Liver (tissue), 8 donors: ENCODE measurements at regions not wholly inside any gene's neighbourhood (a gene's known extent, or its start where the extent isn't known, plus 50 kb on each side); places are given as distances from the start of the nearest gene placed in this dataset.

Experiments used
- DNase-seq: peaks from one replicate; pipeline ENCODE4 v3.0.0-alpha.2; 2017; ENCODE audit warnings: low spot score
- H3K27ac ChIP-seq, 2 donors: one replicate each; pipeline ENCODE4 v1.7.0; 2013; ENCODE audit warnings: inconsistent platforms in 2 of 2, low read length in 2 of 2, control low read depth in 1 of 2, low read depth in 1 of 2, mild to moderate bottlenecking in 1 of 2
- H3K27me3 ChIP-seq, 4 donors: one replicate each; pipeline versions ENCODE4 v1.6.1 to v1.7.0; 2013; ENCODE audit warnings: low read length in 3 of 4, inconsistent platforms in 1 of 4, mild to moderate bottlenecking in 1 of 4, moderate library complexity in 1 of 4; ENCODE audit not compliant: control insufficient read depth in 4 of 4, insufficient read depth in 4 of 4
- H3K36me3 ChIP-seq, 4 donors: one replicate each; pipeline versions ENCODE4 v1.6.1 to v1.7.0; 2013; ENCODE audit warnings: low read length in 3 of 4, mild to moderate bottlenecking in 3 of 4, low read depth in 1 of 4, moderate library complexity in 1 of 4; ENCODE audit not compliant: control insufficient read depth in 4 of 4, insufficient read depth in 3 of 4
- H3K4me1 ChIP-seq, 4 donors: one replicate each; pipeline versions ENCODE4 v1.6.1 to v1.7.0; 2013; ENCODE audit warnings: low read length in 3 of 4, mild to moderate bottlenecking in 3 of 4, moderate library complexity in 1 of 4; ENCODE audit not compliant: control insufficient read depth in 4 of 4, insufficient read depth in 4 of 4
- H3K4me3 ChIP-seq, 3 donors: one replicate each; pipeline versions ENCODE4 v1.6.1 to v1.7.0; 2013; ENCODE audit warnings: low read length in 3 of 3, control low read depth in 1 of 3, low read depth in 1 of 3, mild to moderate bottlenecking in 1 of 3
- H3K9ac ChIP-seq, 2 donors: one replicate each; pipeline ENCODE4 v1.7.0; 2013; ENCODE audit warnings: low read length in 2 of 2, mild to moderate bottlenecking in 2 of 2, moderate library complexity in 2 of 2, control low read depth in 1 of 2, low read depth in 1 of 2
- H3K9me3 ChIP-seq, 4 donors: one replicate each; pipeline versions ENCODE4 v1.6.1 to v1.7.0; 2013; ENCODE audit warnings: low read length in 3 of 4; ENCODE audit not compliant: control insufficient read depth in 4 of 4
- CTCF ChIP-seq: fragments of 150-350 bp; IDR thresholded peaks from 2 replicates; pipeline ENCODE4 v1.5.1; 2017; ENCODE audit warnings: improper control_type of control experiment, low read depth, low read length; ENCODE audit not compliant: missing input control
- EGR1 ChIP-seq, 2 donors: IDR thresholded peaks; 2 replicates each; pipeline ENCODE4 v1.6.1; 2016 to 2018; ENCODE audit warnings: antibody characterized with exemption in 2 of 2, low read depth in 2 of 2
- FOXA1 ChIP-seq: IDR thresholded peaks from 2 replicates; pipeline ENCODE4 v1.6.1; 2016; ENCODE audit warnings: antibody characterized with exemption
- FOXA2 ChIP-seq: IDR thresholded peaks from 2 replicates; pipeline ENCODE4 v1.6.1; 2016; ENCODE audit warnings: antibody characterized with exemption
- GABPA ChIP-seq, 2 donors: IDR thresholded peaks in 1 of 2; conservative IDR thresholded peaks in 1 of 2; 2 replicates each; pipeline ENCODE4 v1.6.1; 2016; ENCODE audit warnings: antibody characterized with exemption in 2 of 2, mild to moderate bottlenecking in 1 of 2, moderate library complexity in 1 of 2
- HNF4A ChIP-seq, 2 donors: conservative IDR thresholded peaks; 2 replicates each; pipeline ENCODE4 v1.6.1; 2016; ENCODE audit warnings: antibody characterized with exemption in 2 of 2, mild to moderate bottlenecking in 2 of 2
- HNF4G ChIP-seq: IDR thresholded peaks from 2 replicates; pipeline ENCODE4 v1.6.1; 2016; ENCODE audit warnings: antibody characterized with exemption
- JUND ChIP-seq, 2 donors: IDR thresholded peaks; 2 replicates each; pipeline ENCODE4 v1.6.1; 2016; ENCODE audit warnings: antibody characterized with exemption in 2 of 2
- MAX ChIP-seq: IDR thresholded peaks from 2 replicates; pipeline ENCODE4 v1.6.1; 2016; ENCODE audit warnings: antibody characterized with exemption
- NR2F2 ChIP-seq: IDR thresholded peaks from 2 replicates; pipeline ENCODE4 v1.6.1; 2016; ENCODE audit warnings: antibody characterized with exemption
- RAD21 ChIP-seq, 2 donors: IDR thresholded peaks; 2 replicates each; pipeline ENCODE4 v1.6.1; 2016; ENCODE audit warnings: antibody characterized with exemption in 2 of 2, mild to moderate bottlenecking in 2 of 2
- RXRA ChIP-seq, 2 donors: IDR thresholded peaks; 2 replicates each; pipeline ENCODE4 v1.6.1; 2017 to 2018; ENCODE audit warnings: antibody characterized with exemption in 2 of 2, mild to moderate bottlenecking in 1 of 2
- SP1 ChIP-seq: IDR thresholded peaks from 2 replicates; pipeline ENCODE4 v1.6.1; 2018; ENCODE audit warnings: antibody characterized with exemption, mild to moderate bottlenecking
- TAF1 ChIP-seq: conservative IDR thresholded peaks from 2 replicates; pipeline ENCODE4 v1.6.1; 2016; ENCODE audit warnings: antibody characterized with exemption, mild to moderate bottlenecking
- YY1 ChIP-seq: IDR thresholded peaks from 2 replicates; pipeline ENCODE4 v1.6.1; 2016; ENCODE audit warnings: antibody characterized with exemption, mild to moderate bottlenecking
- ZBTB33 ChIP-seq: IDR thresholded peaks from 2 replicates; pipeline ENCODE4 v1.6.1; 2016; ENCODE audit warnings: antibody characterized with exemption
- WGBS: extraction: QIAGEN DNeasy Blood & Tissue Kit; methylation state at CpG from one replicate; pipeline ENCODE4 v1.1.7; 2013; 5-methylcytosine and 5-hydroxymethylcytosine counted together
- TF ChIP-seq, protein P1 (sequence below): IDR thresholded peaks from 2 replicates; pipeline ENCODE4 v1.6.1; 2016; ENCODE audit warnings: antibody characterized with exemption
- TF ChIP-seq, protein P2 (sequence below): IDR thresholded peaks from 2 replicates; pipeline ENCODE4 v1.6.1; 2016; ENCODE audit warnings: antibody characterized with exemption, mild to moderate bottlenecking
- donor health status: healthy.
- donor health status: healthy.
- donor health status: healthy.
- donor health status: healthy.
- donor health status: healthy.

DNA sequence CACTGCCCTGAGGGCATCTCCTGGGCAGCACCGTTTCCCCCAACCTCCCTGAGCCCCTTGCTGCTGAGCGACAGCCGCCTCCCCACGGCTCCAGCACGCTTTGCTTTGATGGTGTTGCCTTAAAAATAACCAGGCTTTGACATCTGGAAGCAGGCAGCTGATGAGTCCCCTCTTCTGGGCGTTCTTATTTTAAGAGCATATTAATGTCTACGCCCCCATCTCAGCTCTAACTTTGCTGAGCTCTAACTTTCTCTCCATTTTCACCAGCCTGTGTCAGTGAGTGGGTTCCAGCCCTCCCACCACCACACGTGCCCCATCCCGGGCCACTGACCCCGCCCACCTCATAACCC, 70.2 kb downstream of the ADRA2C start (continued):
- TF ChIP-seq, protein P1, sequence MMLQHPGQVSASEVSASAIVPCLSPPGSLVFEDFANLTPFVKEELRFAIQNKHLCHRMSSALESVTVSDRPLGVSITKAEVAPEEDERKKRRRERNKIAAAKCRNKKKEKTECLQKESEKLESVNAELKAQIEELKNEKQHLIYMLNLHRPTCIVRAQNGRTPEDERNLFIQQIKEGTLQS, result no peak
- no peak for TF ChIP-seq ZBTB33

DNA sequence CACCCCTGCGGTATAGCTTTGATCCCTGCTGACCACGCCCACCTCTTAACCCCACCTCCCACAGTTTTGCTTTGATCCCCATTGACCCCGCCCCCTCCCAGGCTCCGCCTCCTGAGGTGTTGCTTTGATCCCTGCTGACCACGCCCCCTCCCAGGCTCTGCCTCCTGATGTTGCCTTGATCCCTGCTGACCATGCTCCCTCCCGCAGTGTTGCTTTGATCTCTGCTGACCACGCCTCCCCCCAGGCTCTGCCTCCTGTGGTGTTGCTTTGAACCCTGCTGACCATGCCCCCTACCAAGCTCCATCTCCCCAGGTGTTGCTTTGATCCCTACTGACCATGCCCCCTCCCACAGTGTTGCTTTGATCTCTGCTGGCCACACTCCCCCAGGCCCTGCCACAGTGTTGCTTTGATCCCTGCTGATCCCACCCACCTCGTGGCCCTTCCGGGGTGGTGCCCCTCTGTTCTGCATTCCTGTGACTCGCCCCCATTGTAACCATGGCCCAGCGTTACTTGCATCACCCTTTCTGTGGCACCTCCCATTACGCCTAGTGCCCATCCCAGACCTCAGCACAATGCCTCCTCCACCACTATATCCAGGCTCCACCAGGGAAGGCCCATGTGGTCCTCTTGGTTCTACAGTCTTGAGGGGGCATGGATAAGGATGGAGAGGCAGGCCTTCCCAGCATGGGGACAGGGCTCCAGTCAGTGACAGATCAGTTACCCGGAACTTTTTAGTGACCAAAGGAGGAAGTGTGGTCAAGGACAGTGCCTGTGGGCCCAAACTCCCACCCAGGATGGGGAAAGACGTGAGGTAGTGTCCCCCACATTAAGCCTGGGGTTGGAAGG, 70.8 kb downstream of the ADRA2C start:
- H3K9ac ChIP-seq, result no peak overlapping the region
- H3K9me3 ChIP-seq, result no peaks in the 10 kb centered on the region
- no peak overlapping the region for H3K4me3 ChIP-seq
- no peak for TF ChIP-seq MAX
- TF ChIP-seq ZBTB33, result no peak
- TF ChIP-seq HNF4G, result no peak
- TF ChIP-seq YY1, result no peak
- TF ChIP-seq FOXA2, result no peak
- TF ChIP-seq CTCF, result no peak
- no peak for TF ChIP-seq FOXA1
- TF ChIP-seq TAF1, result no peak
- TF ChIP-seq HNF4A (conservative IDR thresholded peaks at IDR 0.05), result no peak
- no peak for TF ChIP-seq JUND (IDR thresholded peaks at IDR 0.05)
- no peak for TF ChIP-seq RXRA (IDR thresholded peaks at IDR 0.05)
- TF ChIP-seq RAD21 (IDR thresholded peaks at IDR 0.05), result no peak
- TF ChIP-seq GABPA (IDR thresholded peaks at IDR 0.05 in 1 of 2, conservative IDR thresholded peaks at IDR 0.05 in 1 of 2), result no peak
- TF ChIP-seq, protein P1, result no peak
- no peak for TF ChIP-seq SP1
- TF ChIP-seq, protein P2, sequence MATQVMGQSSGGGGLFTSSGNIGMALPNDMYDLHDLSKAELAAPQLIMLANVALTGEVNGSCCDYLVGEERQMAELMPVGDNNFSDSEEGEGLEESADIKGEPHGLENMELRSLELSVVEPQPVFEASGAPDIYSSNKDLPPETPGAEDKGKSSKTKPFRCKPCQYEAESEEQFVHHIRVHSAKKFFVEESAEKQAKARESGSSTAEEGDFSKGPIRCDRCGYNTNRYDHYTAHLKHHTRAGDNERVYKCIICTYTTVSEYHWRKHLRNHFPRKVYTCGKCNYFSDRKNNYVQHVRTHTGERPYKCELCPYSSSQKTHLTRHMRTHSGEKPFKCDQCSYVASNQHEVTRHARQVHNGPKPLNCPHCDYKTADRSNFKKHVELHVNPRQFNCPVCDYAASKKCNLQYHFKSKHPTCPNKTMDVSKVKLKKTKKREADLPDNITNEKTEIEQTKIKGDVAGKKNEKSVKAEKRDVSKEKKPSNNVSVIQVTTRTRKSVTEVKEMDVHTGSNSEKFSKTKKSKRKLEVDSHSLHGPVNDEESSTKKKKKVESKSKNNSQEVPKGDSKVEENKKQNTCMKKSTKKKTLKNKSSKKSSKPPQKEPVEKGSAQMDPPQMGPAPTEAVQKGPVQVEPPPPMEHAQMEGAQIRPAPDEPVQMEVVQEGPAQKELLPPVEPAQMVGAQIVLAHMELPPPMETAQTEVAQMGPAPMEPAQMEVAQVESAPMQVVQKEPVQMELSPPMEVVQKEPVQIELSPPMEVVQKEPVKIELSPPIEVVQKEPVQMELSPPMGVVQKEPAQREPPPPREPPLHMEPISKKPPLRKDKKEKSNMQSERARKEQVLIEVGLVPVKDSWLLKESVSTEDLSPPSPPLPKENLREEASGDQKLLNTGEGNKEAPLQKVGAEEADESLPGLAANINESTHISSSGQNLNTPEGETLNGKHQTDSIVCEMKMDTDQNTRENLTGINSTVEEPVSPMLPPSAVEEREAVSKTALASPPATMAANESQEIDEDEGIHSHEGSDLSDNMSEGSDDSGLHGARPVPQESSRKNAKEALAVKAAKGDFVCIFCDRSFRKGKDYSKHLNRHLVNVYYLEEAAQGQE, result no peak
- TF ChIP-seq NR2F2, result no peak
- no peak for TF ChIP-seq EGR1 (IDR thresholded peaks at IDR 0.05; ENCODE audit: low read depth in 2 of 2)
- no peaks in the 10 kb centered on the region for H3K4me1 ChIP-seq
- H3K36me3 ChIP-seq, result no peaks in the 10 kb centered on the region
- H3K27ac ChIP-seq, result no peak overlapping the region
- no peaks in the 10 kb centered on the region for H3K27me3 ChIP-seq
- WGBS, result 60% methylated on average over 14 of the region's 14 CpGs
- DNase-seq, result no peak
